Spleen (tissue), 7 donors: ENCODE measurements at regions not wholly inside any gene's neighbourhood (a gene's known extent, or its start where the extent isn't known, plus 50 kb on each side); places are given as distances from the start of the nearest gene placed in this dataset.

Experiments used
- CTCF ChIP-seq, 11 experiments: fragments of 200-600 bp in 7 of 11; fragments of 450-650 bp in 4 of 11; sonication (generic) in 4 of 11; IDR thresholded peaks in 8 of 11; conservative IDR thresholded peaks in 3 of 11; 1 replicate in 7 of 11; 2 replicates in 4 of 11; pipeline versions ENCODE4 v1.4.0 to v1.8.0; 2016 to 2021; ENCODE audit warnings: antibody characterized with exemption in 11 of 11, inconsistent platforms in 4 of 11, mild to moderate bottlenecking in 1 of 11
- POLR2A ChIP-seq, 3 donors: fragments of 450-650 bp; IDR thresholded peaks; one replicate each; pipeline ENCODE4 v1.5.1; 2017; ENCODE audit warnings: antibody characterized with exemption in 3 of 3, mild to moderate bottlenecking in 1 of 3
- POLR2AphosphoS5 ChIP-seq, 3 donors: sonication (generic); formaldehyde crosslinking; IDR thresholded peaks; one replicate each; pipeline ENCODE4 v1.5.1; 2017; ENCODE audit warnings: antibody characterized with exemption in 3 of 3
- donor health status: DM: no; HTN: no; CAD: no; lungs with moderate emphysema.
- donor health status: DM: no; HTN: no; CAD: no.
- donor health status: DM: no; HTN: no; CAD: no.

GRCh38 chr6:121855521-121855920 is 420.1 kb downstream of the GJA1 start:
- TF ChIP-seq CTCF (IDR thresholded peaks at IDR 0.05 in 8 of 11, conservative IDR thresholded peaks at IDR 0.05 in 3 of 11) (no peak), POLR2AphosphoS5 (IDR thresholded peaks at IDR 0.05) (no peak), POLR2A (IDR thresholded peaks at IDR 0.05) (no peak)
